Caki2 (cell line): ENCODE measurements at regions not wholly inside any gene's neighbourhood (a gene's known extent, or its start where the extent isn't known, plus 50 kb on each side); places are given as distances from the start of the nearest gene placed in this dataset.

Source experiments
- DNase-seq: peaks from one replicate; pipeline ENCODE4 v3.0.0-alpha.2; 2015; ENCODE audit warnings: low read depth
- in situ Hi-C: cut with HindIII; loops from 2 replicates; pipeline ENCODE4 v1.10.0; 2016; ENCODE audit warnings: low sequenced_read_pairs, low pct_unique_long_range_greater_than_20kb, mixed read lengths

- no peak for DNase-seq
- in situ Hi-C loops: no loop called here
These were observed 326.4 kb downstream of the MEI4 start for GRCh38 chr6:77979204-77979603.

GRCh38 chr6:77986380-77987034, 333.7 kb downstream of the MEI4 start:
- in situ Hi-C loops: no loop called here
- DNase-seq: no peak

GRCh38 chr6:77987035-77987384, 334.2 kb downstream of the MEI4 start:
- no peak for DNase-seq
- in situ Hi-C loops: no loop called here

GRCh38 chr6:78010130-78010529, 357.3 kb downstream of the MEI4 start:
- in situ Hi-C loops: no loop called here
- DNase-seq: no peak

GRCh38 chr6:78020586-78020985, 367.7 kb downstream of the MEI4 start:
- DNase-seq: no peak
- in situ Hi-C loops: no loop called here

GRCh38 chr6:78025502-78025901, 372.7 kb downstream of the MEI4 start:
- in situ Hi-C loops: no loop called here
- DNase-seq: no peak

- no peak for DNase-seq
- in situ Hi-C loops: no loop called here
These were observed 378.4 kb downstream of the MEI4 start for GRCh38 chr6:78031228-78031627.

GRCh38 chr6:78059171-78059570, 406.3 kb downstream of the MEI4 start:
- in situ Hi-C loops: no loop called here

GRCh38 chr6:78062993-78063392, 410.2 kb downstream of the MEI4 start:
- in situ Hi-C loops: no loop called here

More at GRCh38 chr6:78059171-78059570, 406.3 kb downstream of the MEI4 start:
- no peak for DNase-seq

GRCh38 chr6:78076371-78076770, 423.5 kb downstream of the MEI4 start:
- DNase-seq: no peak
- in situ Hi-C loops: no loop called here

More at GRCh38 chr6:78062993-78063392, 410.2 kb downstream of the MEI4 start:
- DNase-seq: no peak

- no peak for DNase-seq
- in situ Hi-C loops: no loop called here
These were observed 436.7 kb downstream of the MEI4 start for GRCh38 chr6:78089531-78089930.

- DNase-seq: no peak
- in situ Hi-C loops: no loop called here
These were observed 441.1 kb downstream of the MEI4 start for GRCh38 chr6:78093906-78094305.

- in situ Hi-C loops: no loop called here
- no peak for DNase-seq
These were observed 448.5 kb downstream of the MEI4 start for GRCh38 chr6:78101387-78101786.

- no peak for DNase-seq
- in situ Hi-C loops: no loop called here
These were observed 457.8 kb downstream of the MEI4 start for GRCh38 chr6:78110641-78111040.

- in situ Hi-C loops: no loop called here
- no peak for DNase-seq
These were observed 465.1 kb downstream of the MEI4 start for GRCh38 chr6:78117966-78118365.

- no peak for DNase-seq
- in situ Hi-C loops: no loop called here
These were observed 478.7 kb downstream of the MEI4 start for GRCh38 chr6:78131521-78131920.

- in situ Hi-C loops: no loop called here
- DNase-seq: no peak
These were observed 480.0 kb downstream of the MEI4 start for GRCh38 chr6:78132671-78133410.

- no peak for DNase-seq
- in situ Hi-C loops: no loop called here
These were observed 497.6 kb downstream of the MEI4 start for GRCh38 chr6:78150425-78150824.

GRCh38 chr6:78153976-78154375, 501.1 kb downstream of the MEI4 start:
- no peak for DNase-seq
- in situ Hi-C loops: no loop called here

GRCh38 chr6:78157606-78158005, 504.8 kb downstream of the MEI4 start:
- DNase-seq: no peak
- in situ Hi-C loops: no loop called here
